Urinary bladder (tissue), 3 donors: ENCODE measurements at regions not wholly inside any gene's neighbourhood (a gene's known extent, or its start where the extent isn't known, plus 50 kb on each side); places are given as distances from the start of the nearest gene placed in this dataset.
"Not testable (repeated sequence)": the region's sequence is repeated elsewhere in the genome, so short reads cannot be mapped to it uniquely, and the experiment has no call there.

Experiments used
- DNase-seq: peaks from one replicate; pipeline ENCODE4 v3.0.0-alpha.2; 2015; ENCODE audit errors: extremely low spot score
- H3K27ac ChIP-seq: one replicate; pipeline ENCODE4 v1.5.1; 2013; ENCODE audit warnings: low read depth, mild to moderate bottlenecking, moderate library complexity
- H3K36me3 ChIP-seq: one replicate; pipeline ENCODE4 v1.6.1; 2013; ENCODE audit warnings: mild to moderate bottlenecking, moderate library complexity; ENCODE audit not compliant: insufficient read depth
- H3K4me1 ChIP-seq: one replicate; pipeline ENCODE4 v1.6.1; 2013; ENCODE audit warnings: mild to moderate bottlenecking, moderate library complexity; ENCODE audit not compliant: insufficient read depth
- H3K4me3 ChIP-seq: one replicate; pipeline ENCODE4 v1.5.1; 2013; ENCODE audit warnings: low read depth, low read length
- WGBS: extraction: QIAGEN DNeasy Blood & Tissue Kit; methylation state at CpG from one replicate; pipeline ENCODE4 v1.1.7; 2013; 5-methylcytosine and 5-hydroxymethylcytosine counted together
- donor health status: healthy with polysubstance abuse.
- donor health status: healthy.

GRCh38 chr13:20334309-20334708 lies 102.2 kb upstream of the GJB6 start:
- no peak overlapping the region for H3K4me3 ChIP-seq
- no peaks in the 10 kb centered on the region for H3K36me3 ChIP-seq
- no peak overlapping the region for H3K27ac ChIP-seq
- H3K4me1 ChIP-seq, result no peaks in the 10 kb centered on the region
- no peak for DNase-seq
- WGBS, result 84% methylated on average over 6 of the region's 6 CpGs

GRCh38 chr13:20332361-20333096 lies 100.4 kb upstream of the GJB6 start:
- Histone ChIP-seq H3K4me3 (no peak overlapping the region), H3K27ac (no peak overlapping the region), H3K36me3 (no peaks in the 10 kb centered on the region), H3K4me1 (no peaks in the 10 kb centered on the region)
- DNase-seq, result no peak
- WGBS, result 55% methylated on average over 7 of the region's 7 CpGs

GRCh38 chr13:20331949-20332348 lies 99.8 kb upstream of the GJB6 start:
- DNase-seq, result no peak
- 75% methylated on average over 7 of the region's 7 CpGs for WGBS

GRCh38 chr13:20331419-20331818 lies 99.3 kb upstream of the GJB6 start:
- Histone ChIP-seq H3K4me1 (no peaks in the 10 kb centered on the region), H3K27ac (no peak overlapping the region), H3K4me3 (no peak overlapping the region), H3K36me3 (no peaks in the 10 kb centered on the region)
- 87% methylated on average over 2 of the region's 2 CpGs for WGBS
- no peak for DNase-seq

More at GRCh38 chr13:20331949-20332348, 99.8 kb upstream of the GJB6 start:
- no peaks in the 10 kb centered on the region for H3K36me3 ChIP-seq
- H3K27ac ChIP-seq, result no peak overlapping the region
- H3K4me1 ChIP-seq, result no peaks in the 10 kb centered on the region
- H3K4me3 ChIP-seq, result no peak overlapping the region

GRCh38 chr13:20326809-20327208 lies 94.7 kb upstream of the GJB6 start:
- 68% methylated on average over 3 of the region's 3 CpGs for WGBS
- no peak for DNase-seq
- no peak overlapping the region for H3K27ac ChIP-seq
- no peaks in the 10 kb centered on the region for H3K36me3 ChIP-seq
- no peak overlapping the region for H3K4me3 ChIP-seq
- H3K4me1 ChIP-seq, result no peaks in the 10 kb centered on the region

GRCh38 chr13:20326276-20326675 lies 94.2 kb upstream of the GJB6 start:
- H3K4me1 ChIP-seq, result no peaks in the 10 kb centered on the region
- H3K27ac ChIP-seq, result no peak overlapping the region
- no peak for DNase-seq
- 92% methylated on average over 7 of the region's 7 CpGs for WGBS
- no peaks in the 10 kb centered on the region for H3K36me3 ChIP-seq
- no peak overlapping the region for H3K4me3 ChIP-seq

- no peak overlapping the region for H3K4me3 ChIP-seq
- no peaks in the 10 kb centered on the region for H3K36me3 ChIP-seq
- 70% methylated on average over 8 of the region's 8 CpGs for WGBS
- DNase-seq, result no peak
- no peak overlapping the region for H3K27ac ChIP-seq
- H3K4me1 ChIP-seq, result no peaks in the 10 kb centered on the region
Observed at GRCh38 chr13:20320885-20321284, 88.8 kb upstream of the GJB6 start.

- Histone ChIP-seq H3K4me1 (no peaks in the 10 kb centered on the region), H3K36me3 (no peaks in the 10 kb centered on the region), H3K4me3 (no peak overlapping the region), H3K27ac (no peak overlapping the region)
- 87% methylated on average over 5 of the region's 5 CpGs for WGBS
- DNase-seq, result no peak
Observed at GRCh38 chr13:20313896-20314295, 81.8 kb upstream of the GJB6 start.

GRCh38 chr13:20312292-20312691 lies 80.2 kb upstream of the GJB6 start:
- no peak for DNase-seq
- Histone ChIP-seq H3K27ac (no peak overlapping the region), H3K4me1 (no peaks in the 10 kb centered on the region), H3K36me3 (no peaks in the 10 kb centered on the region), H3K4me3 (no peak overlapping the region)
- 62% methylated on average over 5 of the region's 5 CpGs for WGBS

GRCh38 chr13:20311596-20311995 lies 79.5 kb upstream of the GJB6 start:
- H3K27ac ChIP-seq, result no peak overlapping the region
- no peaks in the 10 kb centered on the region for H3K4me1 ChIP-seq
- no peak overlapping the region for H3K4me3 ChIP-seq
- no peaks in the 10 kb centered on the region for H3K36me3 ChIP-seq
- no peak for DNase-seq
- WGBS, result 76% methylated on average over 2 of the region's 2 CpGs

- 92% methylated on average over 2 of the region's 2 CpGs for WGBS
- Histone ChIP-seq H3K4me3 (no peak overlapping the region), H3K27ac (no peak overlapping the region), H3K4me1 (no peaks in the 10 kb centered on the region), H3K36me3 (no peaks in the 10 kb centered on the region)
- no peak for DNase-seq
Observed at GRCh38 chr13:20311022-20311421, 78.9 kb upstream of the GJB6 start.

GRCh38 chr13:20306039-20306438 lies 73.9 kb upstream of the GJB6 start:
- Histone ChIP-seq H3K4me1 (no peaks in the 10 kb centered on the region), H3K27ac (no peak overlapping the region), H3K4me3 (no peak overlapping the region), H3K36me3 (no peaks in the 10 kb centered on the region)
- no peak for DNase-seq
- WGBS, result 85% methylated on average over 6 of the region's 6 CpGs

- Histone ChIP-seq H3K4me3 (no peak overlapping the region), H3K27ac (no peak overlapping the region), H3K36me3 (no peaks in the 10 kb centered on the region), H3K4me1 (no peaks in the 10 kb centered on the region)
- DNase-seq, result no peak
- 44% methylated on average over 2 of the region's 2 CpGs for WGBS
Observed at GRCh38 chr13:20305587-20305986, 73.5 kb upstream of the GJB6 start.

- not testable (repeated sequence) for H3K27ac ChIP-seq, H3K4me1 ChIP-seq, H3K36me3 ChIP-seq, H3K4me3 ChIP-seq, DNase-seq
- WGBS, result 95% methylated on average over 4 of the region's 4 CpGs
Observed at GRCh38 chr13:20304061-20304460, 71.9 kb upstream of the GJB6 start.

- no peak for DNase-seq
- no peak overlapping the region for H3K27ac ChIP-seq
- WGBS, result 74% methylated on average over 6 of the region's 6 CpGs
Observed at GRCh38 chr13:20303636-20304035, 71.5 kb upstream of the GJB6 start.

More at GRCh38 chr13:20303636-20304035, 71.5 kb upstream of the GJB6 start:
- no peaks in the 10 kb centered on the region for H3K4me1 ChIP-seq
- H3K4me3 ChIP-seq, result no peak overlapping the region
- no peaks in the 10 kb centered on the region for H3K36me3 ChIP-seq
